Trophoblast cell (in vitro differentiated cells and primary cell): ENCODE measurements at regions not wholly inside any gene's neighbourhood (a gene's known extent, or its start where the extent isn't known, plus 50 kb on each side); places are given as distances from the start of the nearest gene placed in this dataset.
A peak's percentile ranks its signal among the peaks of the same experiment; 100 is the strongest.

ENCODE experiments used
- DNase-seq, 2 donors: peaks; one replicate each; pipeline ENCODE4 v3.0.0-alpha.2; 2016
- H2AFZ ChIP-seq: 2 replicates; pipeline ENCODE4 v1.6.1; 2013; ENCODE audit warnings: low read length, moderate library complexity, mild to moderate bottlenecking; ENCODE audit not compliant: insufficient read depth, poor library complexity
- H2AK5ac ChIP-seq: 2 replicates; pipeline ENCODE4 v1.6.1; 2013; ENCODE audit warnings: mild to moderate bottlenecking, low read length
- H2BK120ac ChIP-seq: 2 replicates; pipeline ENCODE4 v1.6.1; 2013; ENCODE audit warnings: low read length, mild to moderate bottlenecking, moderate library complexity; ENCODE audit not compliant: insufficient read depth, poor library complexity
- H2BK12ac ChIP-seq: 2 replicates; pipeline ENCODE4 v1.6.1; 2013; ENCODE audit warnings: mild to moderate bottlenecking, low read length, moderate library complexity
- H2BK5ac ChIP-seq: 2 replicates; pipeline ENCODE4 v1.6.1; 2013; ENCODE audit warnings: low read length, low read depth, moderate library complexity, mild to moderate bottlenecking; ENCODE audit not compliant: poor library complexity
- H3K14ac ChIP-seq: 2 replicates; pipeline ENCODE4 v1.6.1; 2013; ENCODE audit warnings: mild to moderate bottlenecking, low read length
- H3K18ac ChIP-seq: 2 replicates; pipeline ENCODE4 v1.6.1; 2013; ENCODE audit warnings: mild to moderate bottlenecking, low read length
- H3K23ac ChIP-seq: 2 replicates; pipeline ENCODE4 v1.6.1; 2013; ENCODE audit warnings: low read length
- H3K27ac ChIP-seq: 2 replicates; pipeline ENCODE4 v1.5.1; 2013; ENCODE audit warnings: low read depth, mild to moderate bottlenecking, inconsistent platforms, low read length, moderate library complexity
- H3K27me3 ChIP-seq: 2 replicates; pipeline ENCODE4 v1.6.1; 2013; ENCODE audit warnings: inconsistent platforms, mild to moderate bottlenecking, low read length, moderate library complexity; ENCODE audit not compliant: insufficient read depth
- H3K36me3 ChIP-seq, 2 experiments: 1 replicate in 1 of 2; 2 replicates in 1 of 2; pipeline ENCODE4 v1.6.1; 2013; ENCODE audit warnings: low read length in 2 of 2, mild to moderate bottlenecking in 2 of 2, moderate library complexity in 1 of 2; ENCODE audit not compliant: insufficient read depth in 2 of 2, control insufficient read depth in 1 of 2
- H3K4ac ChIP-seq: 2 replicates; pipeline ENCODE4 v1.6.1; 2013; ENCODE audit warnings: low read depth, mild to moderate bottlenecking, low read length, moderate library complexity
- H3K4me1 ChIP-seq, 2 experiments: 1 replicate in 1 of 2; 2 replicates in 1 of 2; pipeline ENCODE4 v1.6.1; 2013; ENCODE audit warnings: low read length in 2 of 2, mild to moderate bottlenecking in 2 of 2, moderate library complexity in 1 of 2; ENCODE audit not compliant: insufficient read depth in 2 of 2, control insufficient read depth in 1 of 2
- H3K4me2 ChIP-seq: 2 replicates; pipeline ENCODE4 v1.6.1; 2013; ENCODE audit warnings: inconsistent platforms, mild to moderate bottlenecking, low read length, moderate library complexity
- H3K4me3 ChIP-seq: 2 replicates; pipeline ENCODE4 v1.5.1; 2013; ENCODE audit warnings: mild to moderate bottlenecking, low read depth, low read length, inconsistent platforms
- H3K79me1 ChIP-seq: one replicate; pipeline ENCODE4 v1.6.1; 2013; ENCODE audit warnings: low read length
- H3K79me2 ChIP-seq: 2 replicates; pipeline ENCODE4 v1.6.1; 2013; ENCODE audit warnings: low read length, mild to moderate bottlenecking; ENCODE audit not compliant: control insufficient read depth, insufficient read depth, poor library complexity
- H3K9ac ChIP-seq: 2 replicates; pipeline ENCODE4 v1.6.1; 2013; ENCODE audit warnings: mild to moderate bottlenecking, low read length
- H3K9me3 ChIP-seq: 2 replicates; pipeline ENCODE4 v1.6.1; 2013; ENCODE audit warnings: low read depth, mild to moderate bottlenecking, control low read depth, inconsistent platforms, low read length; ENCODE audit not compliant: insufficient read depth
- H4K12ac ChIP-seq: 2 replicates; pipeline ENCODE4 v1.6.1; 2013; ENCODE audit warnings: low read depth, mild to moderate bottlenecking, low read length, moderate library complexity
- H4K8ac ChIP-seq: 2 replicates; pipeline ENCODE4 v1.6.1; 2013; ENCODE audit warnings: low read depth, mild to moderate bottlenecking, low read length, moderate library complexity
- H4K91ac ChIP-seq: one replicate; pipeline ENCODE4 v1.6.1; 2013; ENCODE audit warnings: low read depth, mild to moderate bottlenecking, low read length, moderate library complexity
- WGBS: extraction: QIAGEN DNeasy Blood & Tissue Kit; methylation state at CpG from one replicate; pipeline ENCODE4 v1.1.7; 2013; ENCODE audit warnings: missing lambda C conversion rate; ENCODE audit not compliant: insufficient read length, insufficient coverage; ENCODE audit errors: extremely low coverage; 5-methylcytosine and 5-hydroxymethylcytosine counted together

GRCh38 chr6:77030929-77031674 lies 432.2 kb downstream of the HTR1B start:
- H2BK12ac ChIP-seq, result no peak overlapping the region
- peaks cover 1% of the 10 kb centered on the region for H3K79me1 ChIP-seq
- H3K14ac ChIP-seq, result no peak overlapping the region
- no peak overlapping the region for H3K4me2 ChIP-seq
- no peak overlapping the region for H2BK120ac ChIP-seq
- H3K23ac ChIP-seq, result no peak overlapping the region
- H3K79me2 ChIP-seq, result no peaks in the 10 kb centered on the region
- H4K12ac ChIP-seq, result no peak overlapping the region
- H3K18ac ChIP-seq, result no peak overlapping the region
- WGBS, result no CpG with 5 or more reads among the region's 7 CpGs
- peak in 1 of 2 donors; percentile 71 for DNase-seq
- H3K9ac ChIP-seq, result no peak overlapping the region
- no peak overlapping the region for H3K27ac ChIP-seq
- no peak overlapping the region for H2AK5ac ChIP-seq
- H3K4me1 ChIP-seq, result no peaks in the 10 kb centered on the region
- H4K91ac ChIP-seq, result no peak overlapping the region
- H2AFZ ChIP-seq, result no peak overlapping the region
- no peaks in the 10 kb centered on the region for H3K36me3 ChIP-seq
- H2BK5ac ChIP-seq, result no peak overlapping the region
- no peak overlapping the region for H3K4ac ChIP-seq
- H3K9me3 ChIP-seq, result no peaks in the 10 kb centered on the region
- H3K4me3 ChIP-seq, result no peak overlapping the region
- H3K27me3 ChIP-seq, result no peaks in the 10 kb centered on the region
- H4K8ac ChIP-seq, result no peak overlapping the region

GRCh38 chr6:77026341-77026740 lies 436.9 kb downstream of the HTR1B start:
- H4K91ac ChIP-seq, result no peak overlapping the region
- H3K9me3 ChIP-seq, result no peaks in the 10 kb centered on the region
- no peak overlapping the region for H2BK12ac ChIP-seq
- no peak overlapping the region for H3K4ac ChIP-seq
- H3K79me2 ChIP-seq, result no peaks in the 10 kb centered on the region
- no peak overlapping the region for H2BK120ac ChIP-seq
- H2AK5ac ChIP-seq, result no peak overlapping the region
- WGBS, result no CpG with 5 or more reads among the region's 2 CpGs
- no peak overlapping the region for H2BK5ac ChIP-seq
- no peak overlapping the region for H3K23ac ChIP-seq
- DNase-seq, result peak in 1 of 2 donors; percentile 33
- H3K14ac ChIP-seq, result no peak overlapping the region
- no peak overlapping the region for H3K27ac ChIP-seq
- H3K4me3 ChIP-seq, result no peak overlapping the region
- no peak overlapping the region for H2AFZ ChIP-seq
- no peak overlapping the region for H3K18ac ChIP-seq
- no peaks in the 10 kb centered on the region for H3K36me3 ChIP-seq
- H3K79me1 ChIP-seq, result no peaks in the 10 kb centered on the region
- H4K12ac ChIP-seq, result no peak overlapping the region
- peaks cover 0 to 3% of the 10 kb centered on the region in 2 experiments for H3K4me1 ChIP-seq
- H3K27me3 ChIP-seq, result no peaks in the 10 kb centered on the region
- no peak overlapping the region for H4K8ac ChIP-seq
- H3K9ac ChIP-seq, result no peak overlapping the region
- no peak overlapping the region for H3K4me2 ChIP-seq

GRCh38 chr6:77025736-77026223 lies 437.5 kb downstream of the HTR1B start:
- Histone ChIP-seq H3K14ac (no peak overlapping the region), H3K23ac (no peak overlapping the region), H4K91ac (no peak overlapping the region), H2BK120ac (no peak overlapping the region), H2AFZ (no peak overlapping the region), H3K36me3 (no peaks in the 10 kb centered on the region), H3K27ac (no peak overlapping the region), H2BK5ac (peak overlapping the region; percentile 19), H3K9ac (no peak overlapping the region), H3K4me2 (no peak overlapping the region), H3K4me3 (no peak overlapping the region), H3K27me3 (no peaks in the 10 kb centered on the region), H3K79me2 (no peaks in the 10 kb centered on the region), H3K4me1 (peaks cover 0 to 3% of the 10 kb centered on the region in 2 experiments), H3K9me3 (no peaks in the 10 kb centered on the region), H4K12ac (no peak overlapping the region), H2AK5ac (no peak overlapping the region), H2BK12ac (no peak overlapping the region), H3K79me1 (no peaks in the 10 kb centered on the region), H3K18ac (no peak overlapping the region), H3K4ac (no peak overlapping the region), H4K8ac (no peak overlapping the region)
- DNase-seq, result no peak
- no CpG with 5 or more reads among the region's 3 CpGs for WGBS

GRCh38 chr6:77021778-77022177 lies 441.5 kb downstream of the HTR1B start:
- no peak for DNase-seq
- Histone ChIP-seq H4K12ac (no peak overlapping the region), H2BK120ac (no peak overlapping the region), H3K14ac (no peak overlapping the region), H2BK12ac (no peak overlapping the region), H3K4me3 (no peak overlapping the region), H4K91ac (no peak overlapping the region), H3K79me2 (no peaks in the 10 kb centered on the region), H2AK5ac (no peak overlapping the region), H3K9ac (no peak overlapping the region), H3K18ac (no peak overlapping the region), H3K9me3 (no peaks in the 10 kb centered on the region), H3K4ac (no peak overlapping the region), H3K27me3 (no peaks in the 10 kb centered on the region), H3K27ac (no peak overlapping the region), H3K79me1 (no peaks in the 10 kb centered on the region), H2BK5ac (no peak overlapping the region), H3K23ac (no peak overlapping the region), H4K8ac (no peak overlapping the region), H3K36me3 (no peaks in the 10 kb centered on the region), H2AFZ (no peak overlapping the region), H3K4me2 (no peak overlapping the region), H3K4me1 (peaks cover 0 to 3% of the 10 kb centered on the region in 2 experiments)
- no CpG with 5 or more reads among the region's 5 CpGs for WGBS
